Gastrocnemius medialis (tissue), 4 donors: ENCODE measurements at regions not wholly inside any gene's neighbourhood (a gene's known extent, or its start where the extent isn't known, plus 50 kb on each side); places are given as distances from the start of the nearest gene placed in this dataset.

Experiments used
- CTCF ChIP-seq, 5 experiments: fragments of 450-650 bp in 3 of 5; fragments of 200-600 bp in 2 of 5; sonication (generic) in 2 of 5; IDR thresholded peaks in 4 of 5; conservative IDR thresholded peaks in 1 of 5; 1 replicate in 4 of 5; 2 replicates in 1 of 5; pipeline ENCODE4 v1.5.1; 2016 to 2019; ENCODE audit warnings: antibody characterized with exemption in 5 of 5, mild to moderate bottlenecking in 3 of 5, moderate library complexity in 3 of 5
- POLR2A ChIP-seq, 2 donors: fragments of 450-650 bp; IDR thresholded peaks; one replicate each; pipeline ENCODE4 v1.6.1; 2017; ENCODE audit warnings: antibody characterized with exemption in 2 of 2, mild to moderate bottlenecking in 2 of 2, moderate library complexity in 2 of 2

- TF ChIP-seq CTCF (IDR thresholded peaks at IDR 0.05 in 4 of 5, conservative IDR thresholded peaks at IDR 0.05 in 1 of 5): no peak
- no peak for TF ChIP-seq POLR2A (IDR thresholded peaks at IDR 0.05)
These were observed 86.5 kb downstream of the YTHDF1 start for GRCh38 chr20:63129376-63129965.
